ENCODE measurements at regions not wholly inside any gene's neighbourhood (a gene's known extent, or its start where the extent isn't known, plus 50 kb on each side); places are given as distances from the start of the nearest gene placed in this dataset.
"Not testable (repeated sequence)": the region's sequence is repeated elsewhere in the genome, so short reads cannot be mapped to it uniquely, and the experiment has no call there.

GRCh38 chr3:194054016-194054415, 81.9 kb upstream of the HES1 start:
- DNase-seq, result no peak

DNA sequence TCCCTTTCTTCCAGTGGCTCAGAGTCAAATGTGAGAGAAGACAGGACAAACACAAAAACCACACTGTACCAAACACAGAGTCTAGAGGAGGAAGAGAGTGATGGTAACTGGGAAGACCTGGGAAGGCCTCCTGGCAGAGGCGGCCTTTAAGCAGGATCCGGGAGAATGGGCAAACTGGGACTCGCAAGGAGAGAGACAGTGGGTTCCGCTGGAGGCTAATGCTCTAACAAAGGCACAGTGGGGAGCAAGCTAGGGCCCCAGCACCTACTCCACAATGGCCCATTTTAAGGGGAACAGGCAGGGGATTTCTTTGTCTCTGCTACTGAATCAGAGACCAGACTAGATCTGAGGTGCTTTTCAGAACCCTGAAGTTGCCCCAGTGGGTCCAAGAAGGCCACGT, 81.4 kb upstream of the HES1 start:
- no peak for DNase-seq

DNA sequence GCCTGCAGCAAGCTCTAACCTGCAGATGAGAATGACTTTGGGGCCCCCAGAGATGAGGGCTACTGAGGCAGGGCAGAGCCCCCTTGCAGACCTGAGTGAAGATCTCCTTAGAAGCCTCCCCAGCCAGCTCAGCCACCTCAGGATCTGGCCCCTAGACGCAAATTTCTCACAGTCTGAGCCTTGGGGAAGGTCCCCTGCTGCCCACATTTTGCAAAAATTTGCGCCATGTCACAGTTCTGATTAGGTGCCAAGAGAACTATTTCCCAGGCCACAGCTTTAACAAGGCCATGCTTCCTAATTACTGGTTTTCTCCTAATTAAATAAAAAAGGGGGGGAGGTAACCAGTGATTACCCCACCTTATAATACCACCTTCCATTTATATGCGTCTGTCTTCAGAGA, 81.0 kb upstream of the HES1 start:
- DNase-seq, result no peak

GRCh38 chr3:194056323-194056722, 79.6 kb upstream of the HES1 start:
- DNase-seq, result not testable (repeated sequence)

DNA sequence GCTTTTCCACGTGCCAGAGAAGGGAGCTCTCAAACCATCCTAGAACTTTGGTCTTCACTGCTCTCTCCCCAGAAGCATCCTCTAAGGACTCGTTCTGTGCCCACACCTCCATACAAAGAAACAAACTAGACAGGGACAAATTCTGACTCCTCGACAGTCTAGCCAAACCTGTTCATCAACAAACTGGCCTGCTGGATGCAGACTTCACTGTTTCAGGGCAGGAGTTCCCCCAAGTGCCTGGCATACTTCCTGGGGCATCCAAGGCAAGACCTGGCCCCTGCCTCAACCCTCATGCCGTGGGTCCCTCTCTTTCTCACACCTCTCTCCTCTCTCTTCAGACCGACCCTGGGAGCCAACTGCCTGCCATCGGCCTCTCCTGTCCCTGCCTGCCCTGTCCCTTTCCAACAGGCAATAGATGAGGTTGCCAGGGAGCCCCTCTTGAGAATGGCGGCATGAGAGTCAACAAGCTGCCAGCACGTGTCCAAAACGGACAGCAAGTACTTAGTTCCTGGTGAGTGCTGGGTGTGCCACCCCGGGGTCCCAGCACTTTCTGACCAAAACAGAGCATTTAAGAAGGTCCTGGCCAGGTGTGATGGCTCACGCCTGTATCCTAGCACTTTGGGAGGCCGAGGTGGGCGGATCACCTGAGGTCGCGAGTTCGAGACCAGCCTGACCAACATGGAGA, 79.1 kb upstream of the HES1 start:
- DNase-seq, result no peak

DNA sequence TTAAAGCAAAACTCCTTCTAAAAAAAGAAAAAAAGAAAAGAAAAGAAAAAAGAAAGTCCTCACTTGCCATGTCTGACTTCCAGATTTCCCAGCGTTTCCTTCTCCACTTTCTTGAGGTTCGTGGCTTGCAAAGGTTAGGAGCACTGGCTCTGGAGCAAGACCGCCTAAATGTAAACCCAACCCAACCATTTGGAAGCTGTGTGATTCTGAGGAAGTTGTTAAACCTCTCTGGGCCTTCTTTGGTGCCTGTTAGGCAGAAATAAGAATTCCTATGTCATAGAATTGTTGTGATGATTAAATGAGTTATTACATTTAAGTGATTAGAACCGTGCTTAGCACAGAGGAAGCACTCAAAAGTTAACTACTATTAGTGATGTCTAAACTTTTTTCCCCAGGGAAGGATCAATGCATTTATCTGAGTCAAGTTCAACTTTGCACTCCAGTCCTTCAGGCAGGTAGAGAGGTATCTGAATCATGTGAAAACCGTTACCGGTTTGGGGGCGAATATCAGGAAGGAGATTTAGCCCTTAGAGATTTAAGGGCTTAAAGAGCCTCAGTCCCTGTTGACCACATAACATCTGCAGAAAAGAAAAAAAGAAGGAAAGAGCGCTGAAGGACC, 78.3 kb upstream of the HES1 start:
- DNase-seq, result no peak

- DNase-seq, result peak; percentile 41
Observed at GRCh38 chr3:194058189-194058571, 77.8 kb upstream of the HES1 start.

GRCh38 chr3:194058753-194059152, 77.2 kb upstream of the HES1 start:
- no peak for DNase-seq

- no peak for DNase-seq
Observed at GRCh38 chr3:194061421-194062030, 74.4 kb upstream of the HES1 start.

- DNase-seq, result no peak
Observed at GRCh38 chr3:194062830-194063229, 73.1 kb upstream of the HES1 start.

DNA sequence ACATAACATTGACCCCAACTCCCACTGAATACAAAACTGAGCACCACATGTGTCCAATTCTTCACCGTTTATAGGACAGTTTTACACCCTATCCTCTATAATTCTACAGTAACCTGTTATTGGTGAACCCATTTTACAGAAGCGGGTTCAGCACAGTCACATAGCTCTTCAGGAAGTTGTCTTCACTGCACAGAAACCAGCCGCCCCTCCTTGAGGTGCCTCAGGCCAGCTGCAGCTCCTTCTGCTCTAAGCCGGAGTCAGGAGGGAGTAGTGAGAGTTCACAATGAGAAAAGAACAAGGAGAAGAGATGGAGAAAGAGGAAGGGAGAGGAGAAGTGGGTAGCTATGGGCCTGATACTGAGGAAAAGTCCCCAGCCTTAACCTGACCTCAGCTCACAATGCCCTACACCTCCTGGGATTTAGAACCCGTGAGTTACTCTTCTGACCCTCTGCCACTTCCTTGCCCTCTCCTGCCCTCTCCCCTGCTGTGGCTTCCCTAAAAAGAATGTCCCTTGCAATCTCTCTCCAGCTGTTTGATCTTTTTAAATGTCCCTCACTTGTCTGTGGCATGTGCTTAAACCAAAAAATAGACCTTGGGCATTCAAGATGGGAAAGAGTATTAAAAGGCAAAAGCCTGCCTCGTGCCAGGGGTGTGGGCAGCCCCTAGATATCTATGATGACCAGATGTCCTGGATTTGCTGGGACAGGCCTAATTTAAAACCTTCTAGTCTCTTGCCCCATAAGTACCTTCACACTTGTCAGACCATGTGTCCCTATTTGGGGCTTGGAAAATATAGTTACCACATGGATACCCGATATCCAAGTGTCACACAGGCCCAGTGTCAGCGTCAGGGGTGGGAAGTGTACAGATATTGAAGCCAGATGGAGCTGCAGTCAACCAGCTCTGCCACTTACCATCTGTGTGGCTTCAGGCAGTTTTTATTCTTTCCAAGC, 71.3 kb upstream of the HES1 start:
- DNase-seq, result no peak

GRCh38 chr3:194067327-194067726, 68.6 kb upstream of the HES1 start:
- DNase-seq, result not testable (repeated sequence)

DNA sequence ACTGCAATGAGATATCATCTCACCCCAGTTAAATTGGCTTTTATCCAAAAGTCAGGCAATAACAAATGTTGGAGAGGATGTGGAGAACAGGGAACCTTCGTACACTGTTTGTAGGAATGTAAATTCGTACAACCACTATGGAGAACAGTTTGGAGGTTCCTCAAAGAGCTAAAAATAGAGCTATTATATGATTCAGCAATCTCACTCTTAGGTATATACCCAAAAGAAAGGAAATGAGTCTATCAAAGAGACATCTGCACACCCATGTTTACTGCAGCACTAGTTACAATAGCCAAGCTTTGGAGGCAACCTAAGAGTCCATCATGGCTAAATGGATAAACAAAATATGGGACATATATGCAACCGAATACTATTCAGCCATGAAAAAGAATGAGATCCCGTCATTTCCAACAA, 68.0 kb upstream of the HES1 start:
- DNase-seq, result no peak

GRCh38 chr3:194069421-194070219, 66.3 kb upstream of the HES1 start:
- DNase-seq, result no peak

DNA sequence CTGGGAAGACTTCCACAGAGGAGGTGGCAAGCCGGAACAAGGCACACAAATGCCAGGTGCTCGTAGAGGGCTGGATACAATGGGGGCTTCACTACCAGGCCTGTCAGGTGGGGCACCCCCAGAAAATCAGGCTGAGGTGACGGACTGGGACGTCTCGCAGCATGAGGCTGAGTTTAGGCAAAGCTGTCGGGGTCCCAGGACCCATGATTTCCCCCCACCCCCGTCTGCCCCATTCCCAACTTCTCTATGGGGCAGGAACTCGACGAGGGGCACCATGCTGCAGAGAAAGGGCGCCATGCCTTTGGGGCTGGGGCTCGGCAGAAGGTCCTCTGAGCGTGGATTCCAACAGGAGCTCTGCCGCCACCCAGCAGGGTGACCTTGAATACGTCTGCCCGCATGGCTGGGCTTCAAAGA, 65.7 kb upstream of the HES1 start:
- DNase-seq, result no peak

GRCh38 chr3:194070634-194071409, 65.1 kb upstream of the HES1 start:
- peak; percentile 58 for DNase-seq

DNA sequence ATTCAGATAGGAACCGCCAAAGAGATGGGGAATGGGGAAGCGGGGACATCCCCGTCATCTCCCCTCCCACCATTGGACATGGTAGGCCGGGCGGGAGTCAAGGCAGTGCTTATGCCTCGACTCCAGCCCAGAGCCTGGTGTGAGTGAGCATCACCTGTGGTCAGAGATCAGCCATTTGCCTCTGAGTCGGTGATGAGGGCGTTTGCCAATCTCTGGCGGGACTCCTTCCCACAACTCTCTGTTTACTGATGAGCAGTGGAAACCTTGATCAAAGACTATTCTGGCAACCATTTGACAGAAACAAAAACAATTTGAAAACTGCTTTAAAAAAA, 63.9 kb upstream of the HES1 start:
- DNase-seq, result no peak

- DNase-seq, result no peak
Observed at GRCh38 chr3:194072691-194073279, 63.2 kb upstream of the HES1 start.

- DNase-seq, result no peak
Observed at GRCh38 chr3:194073926-194074325, 62.0 kb upstream of the HES1 start.

- no peak for DNase-seq
Observed at GRCh38 chr3:194075088-194075615, 60.8 kb upstream of the HES1 start.

Measured in CD4-positive, alpha-beta T cell treated with Interleukin-17A for 4 hours (primary cell).